KMS-11 (cell line): ENCODE measurements at regions not wholly inside any gene's neighbourhood (a gene's known extent, or its start where the extent isn't known, plus 50 kb on each side); places are given as distances from the start of the nearest gene placed in this dataset.

Experiments
- H2AFZ ChIP-seq: fragments of 200-600 bp; sonication (generic); 2 replicates; pipeline ENCODE4 v1.6.1; 2016; ENCODE audit warnings: antibody characterized with exemption, mixed run types, low read depth
- H3K27ac ChIP-seq: fragments of 200-600 bp; sonication (generic); 2 replicates; pipeline ENCODE4 v1.6.1; 2016; ENCODE audit warnings: mild to moderate bottlenecking, mixed run types
- H3K27me3 ChIP-seq: fragments of 200-600 bp; sonication (generic); 2 replicates; pipeline ENCODE4 v1.6.1; 2017; ENCODE audit warnings: mild to moderate bottlenecking, low read depth, mixed run types, moderate library complexity; ENCODE audit not compliant: insufficient read depth
- H3K36me3 ChIP-seq: fragments of 200-600 bp; sonication (generic); 2 replicates; pipeline ENCODE4 v1.6.1; 2017; ENCODE audit warnings: mild to moderate bottlenecking, mixed run types; ENCODE audit not compliant: insufficient read depth
- H3K4me1 ChIP-seq: fragments of 200-600 bp; sonication (generic); 2 replicates; pipeline ENCODE4 v1.6.1; 2016; ENCODE audit warnings: mild to moderate bottlenecking, low read depth, mixed run types; ENCODE audit not compliant: poor library complexity, severe bottlenecking
- H3K4me2 ChIP-seq: fragments of 200-600 bp; sonication (generic); 2 replicates; pipeline ENCODE4 v1.7.0; 2016; ENCODE audit warnings: mild to moderate bottlenecking, mixed run types
- H3K4me3 ChIP-seq: fragments of 200-600 bp; sonication (generic); IDR thresholded peaks from 2 replicates; pipeline ENCODE4 v1.6.1; 2017; ENCODE audit warnings: low read depth, low read length, mixed read lengths; ENCODE audit not compliant: insufficient read depth
- H3K79me2 ChIP-seq: fragments of 200-600 bp; sonication (generic); 2 replicates; pipeline ENCODE4 v1.6.1; 2016; ENCODE audit warnings: low read depth, mixed run types; ENCODE audit not compliant: insufficient read depth
- H3K9ac ChIP-seq: fragments of 200-600 bp; sonication (generic); 2 replicates; pipeline ENCODE4 v1.6.1; 2016; ENCODE audit warnings: mild to moderate bottlenecking, mixed run types
- H4K20me1 ChIP-seq: fragments of 200-600 bp; sonication (generic); 2 replicates; pipeline ENCODE4 v1.6.1; 2016; ENCODE audit warnings: mild to moderate bottlenecking, mixed run types; ENCODE audit not compliant: insufficient read depth
- CTCF ChIP-seq: fragments of 200-600 bp; sonication (generic); conservative IDR thresholded peaks from 2 replicates; pipeline ENCODE4 v1.6.1; 2017; ENCODE audit warnings: low read depth, mild to moderate bottlenecking, antibody characterized with exemption, low read length, moderate library complexity, mixed read lengths

GRCh38 chr18:24942144-24942543 lies 409.8 kb downstream of the ZNF521 start:
- TF ChIP-seq CTCF: no peak
- H3K36me3 ChIP-seq: no peaks in the 10 kb centered on the region
- H3K27ac ChIP-seq: no peak overlapping the region
- H3K79me2 ChIP-seq: no peaks in the 10 kb centered on the region
- H3K27me3 ChIP-seq: no peaks in the 10 kb centered on the region
- H2AFZ ChIP-seq: no peak overlapping the region
- no peaks in the 10 kb centered on the region for H3K4me1 ChIP-seq
- no peak overlapping the region for H3K4me3 ChIP-seq
- H4K20me1 ChIP-seq: no peaks in the 10 kb centered on the region
- no peak overlapping the region for H3K9ac ChIP-seq
- H3K4me2 ChIP-seq: no peak overlapping the region

GRCh38 chr18:24947521-24948305 lies 404.3 kb downstream of the ZNF521 start:
- no peak for TF ChIP-seq CTCF
- no peaks in the 10 kb centered on the region for H3K27me3 ChIP-seq
- H3K27ac ChIP-seq: no peak overlapping the region

GRCh38 chr18:24949908-24950307 lies 402.1 kb downstream of the ZNF521 start:
- Histone ChIP-seq H3K4me1 (no peaks in the 10 kb centered on the region), H2AFZ (no peak overlapping the region), H3K36me3 (no peaks in the 10 kb centered on the region), H3K4me2 (no peak overlapping the region), H3K4me3 (no peak overlapping the region), H4K20me1 (no peaks in the 10 kb centered on the region), H3K27me3 (no peaks in the 10 kb centered on the region), H3K9ac (no peak overlapping the region), H3K79me2 (no peaks in the 10 kb centered on the region), H3K27ac (no peak overlapping the region)
- TF ChIP-seq CTCF: no peak

More at GRCh38 chr18:24947521-24948305, 404.3 kb downstream of the ZNF521 start:
- Histone ChIP-seq H3K36me3 (no peaks in the 10 kb centered on the region), H4K20me1 (no peaks in the 10 kb centered on the region), H2AFZ (no peak overlapping the region), H3K4me2 (no peak overlapping the region), H3K79me2 (no peaks in the 10 kb centered on the region), H3K4me3 (no peak overlapping the region), H3K9ac (no peak overlapping the region), H3K4me1 (no peaks in the 10 kb centered on the region)

GRCh38 chr18:24954341-24954740 lies 397.6 kb downstream of the ZNF521 start:
- Histone ChIP-seq H3K4me2 (no peak overlapping the region), H3K9ac (no peak overlapping the region), H3K36me3 (no peaks in the 10 kb centered on the region), H3K79me2 (no peaks in the 10 kb centered on the region), H3K4me1 (no peaks in the 10 kb centered on the region), H2AFZ (no peak overlapping the region; the same call in 1 of the 2 replicates), H3K27ac (no peak overlapping the region), H3K4me3 (no peak overlapping the region), H4K20me1 (no peaks in the 10 kb centered on the region), H3K27me3 (no peaks in the 10 kb centered on the region)
- no peak for TF ChIP-seq CTCF
